GM20000 (cell line): ENCODE measurements at regions not wholly inside any gene's neighbourhood (a gene's known extent, or its start where the extent isn't known, plus 50 kb on each side); places are given as distances from the start of the nearest gene placed in this dataset.
"Not testable (repeated sequence)": the region's sequence is repeated elsewhere in the genome, so short reads cannot be mapped to it uniquely, and the experiment has no call there.

Experiments used
- DNase-seq: peaks from one replicate; pipeline ENCODE4 v3.0.0; 2012; ENCODE audit warnings: low spot score
- CTCF ChIP-seq: IDR thresholded peaks from 2 replicates; pipeline ENCODE4 v1.5.1; 2012; ENCODE audit warnings: mild to moderate bottlenecking, control low read depth; ENCODE audit errors: extremely low read depth, missing control alignments

GRCh38 chr4:28490669-28491068 lies 1630.0 kb downstream of the STIM2 start:
- TF ChIP-seq CTCF = no peak
- no peak for DNase-seq

- TF ChIP-seq CTCF = no peak
- no peak for DNase-seq
Measured at GRCh38 chr4:28505064-28505463, 1644.4 kb downstream of the STIM2 start.

GRCh38 chr4:28508636-28509035 lies 1648.0 kb downstream of the STIM2 start:
- no peak for TF ChIP-seq CTCF
- DNase-seq = no peak

- DNase-seq = not testable (repeated sequence)
Measured at GRCh38 chr4:28514766-28515165, 1654.1 kb downstream of the STIM2 start.

- no peak for DNase-seq
- TF ChIP-seq CTCF = no peak
Measured at GRCh38 chr4:28518561-28519165, 1658.0 kb downstream of the STIM2 start.

- TF ChIP-seq CTCF = no peak
- DNase-seq = no peak
Measured at GRCh38 chr4:28523681-28524190, 1663.1 kb downstream of the STIM2 start.

GRCh38 chr4:28536124-28536523 lies 1675.5 kb downstream of the STIM2 start:
- TF ChIP-seq CTCF = no peak
- no peak for DNase-seq

GRCh38 chr4:28545986-28546385 lies 1685.3 kb downstream of the STIM2 start:
- DNase-seq = no peak
- TF ChIP-seq CTCF = no peak
